Activated CD8-positive, alpha-beta memory T cell treated with anti-CD3 and anti-CD28 coated beads for 36 hours (primary cell): ENCODE measurements at regions not wholly inside any gene's neighbourhood (a gene's known extent, or its start where the extent isn't known, plus 50 kb on each side); places are given as distances from the start of the nearest gene placed in this dataset.

Experiments
- CTCF ChIA-PET: fragments of 350-600 bp; sonication (Branson Sonifier 250); formaldehyde crosslinking; loops from one replicate; lab custom pipeline; 2021; ENCODE audit warnings: antibody characterized with exemption; lab: Charles Lee
- POLR2A ChIA-PET: fragments of 350-600 bp; sonication (Branson Sonifier 250); formaldehyde crosslinking; loops from one replicate; lab custom pipeline; 2021; ENCODE audit warnings: antibody characterized with exemption; lab: Charles Lee

GRCh38 chr12:114984634-114985061, 300.7 kb upstream of the TBX3 start:
- POLR2A ChIA-PET: no interaction called here
- CTCF ChIA-PET: no interaction called here

- ChIA-PET CTCF (no interaction called here), POLR2A (no interaction called here)
Measured at GRCh38 chr12:114982760-114983159, 298.8 kb upstream of the TBX3 start.

- CTCF ChIA-PET: no interaction called here
- POLR2A ChIA-PET: no interaction called here
Measured at GRCh38 chr12:114981036-114981435, 297.1 kb upstream of the TBX3 start.

GRCh38 chr12:114976959-114977358, 293.0 kb upstream of the TBX3 start:
- POLR2A ChIA-PET: no interaction called here
- CTCF ChIA-PET: no interaction called here

GRCh38 chr12:114976372-114976771, 292.4 kb upstream of the TBX3 start:
- CTCF ChIA-PET: no interaction called here
- POLR2A ChIA-PET: no interaction called here

- CTCF ChIA-PET: no interaction called here
- POLR2A ChIA-PET: no interaction called here
Measured at GRCh38 chr12:114975640-114976310, 291.8 kb upstream of the TBX3 start.

GRCh38 chr12:114974826-114975639, 291.1 kb upstream of the TBX3 start:
- ChIA-PET CTCF (no interaction called here), POLR2A (no interaction called here)

GRCh38 chr12:114974333-114974732, 290.4 kb upstream of the TBX3 start:
- POLR2A ChIA-PET: no interaction called here
- CTCF ChIA-PET: no interaction called here

GRCh38 chr12:114968727-114969126, 284.8 kb upstream of the TBX3 start:
- ChIA-PET CTCF (no interaction called here), POLR2A (no interaction called here)

- CTCF ChIA-PET: no interaction called here
- POLR2A ChIA-PET: no interaction called here
Measured at GRCh38 chr12:114967151-114967550, 283.2 kb upstream of the TBX3 start.

- ChIA-PET CTCF (no interaction called here), POLR2A (no interaction called here)
Measured at GRCh38 chr12:114964841-114965240, 280.9 kb upstream of the TBX3 start.

GRCh38 chr12:114963846-114964245, 279.9 kb upstream of the TBX3 start:
- ChIA-PET POLR2A (no interaction called here), CTCF (no interaction called here)

- ChIA-PET CTCF (no interaction called here), POLR2A (no interaction called here)
Measured at GRCh38 chr12:114961491-114961890, 277.5 kb upstream of the TBX3 start.

- POLR2A ChIA-PET: no interaction called here
- CTCF ChIA-PET: no interaction called here
Measured at GRCh38 chr12:114958538-114958937, 274.6 kb upstream of the TBX3 start.

- ChIA-PET POLR2A (no interaction called here), CTCF (no interaction called here)
Measured at GRCh38 chr12:114957225-114957624, 273.2 kb upstream of the TBX3 start.

- CTCF ChIA-PET: no interaction called here
Measured at GRCh38 chr12:114955414-114956014, 271.5 kb upstream of the TBX3 start.

GRCh38 chr12:114954511-114955055, 270.6 kb upstream of the TBX3 start:
- CTCF ChIA-PET: no interaction called here
- POLR2A ChIA-PET: no interaction called here

More at GRCh38 chr12:114955414-114956014, 271.5 kb upstream of the TBX3 start:
- POLR2A ChIA-PET: no interaction called here

GRCh38 chr12:114952573-114953271, 268.7 kb upstream of the TBX3 start:
- CTCF ChIA-PET: no interaction called here
- POLR2A ChIA-PET: no interaction called here

- ChIA-PET POLR2A (no interaction called here), CTCF (no interaction called here)
Measured at GRCh38 chr12:114949058-114949820, 265.3 kb upstream of the TBX3 start.
